ENCODE measurements at regions not wholly inside any gene's neighbourhood (a gene's known extent, or its start where the extent isn't known, plus 50 kb on each side); places are given as distances from the start of the nearest gene placed in this dataset.

- no peak overlapping the region for H3K4me3 ChIP-seq (ENCODE audit: low read depth, low read length)
- no peak for TF ChIP-seq CTCF (conservative IDR thresholded peaks at IDR 0.05; ENCODE audit: low read depth, low read length)
- no peak for DNase-seq (ENCODE audit: low read depth)
Observed at GRCh38 chr2:195521589-195521988, 135.4 kb upstream of the SLC39A10 start.

GRCh38 chr2:195520671-195521155 lies 136.3 kb upstream of the SLC39A10 start:
- peak; percentile 48 for TF ChIP-seq CTCF (conservative IDR thresholded peaks at IDR 0.05; ENCODE audit: low read depth, low read length)
- DNase-seq (ENCODE audit: low read depth), result peak; percentile 99
- H3K4me3 ChIP-seq (ENCODE audit: low read depth, low read length), result no peak overlapping the region

- H3K4me3 ChIP-seq (ENCODE audit: low read depth, low read length), result no peak overlapping the region
- no peak for TF ChIP-seq CTCF (conservative IDR thresholded peaks at IDR 0.05; ENCODE audit: low read depth, low read length)
- DNase-seq (ENCODE audit: low read depth), result no peak
Observed at GRCh38 chr2:195515551-195515950, 141.5 kb upstream of the SLC39A10 start.

GRCh38 chr2:195514365-195514764 lies 142.7 kb upstream of the SLC39A10 start:
- H3K4me3 ChIP-seq (ENCODE audit: low read depth, low read length), result no peak overlapping the region
- DNase-seq (ENCODE audit: low read depth), result no peak
- no peak for TF ChIP-seq CTCF (conservative IDR thresholded peaks at IDR 0.05; ENCODE audit: low read depth, low read length)

- no peak for TF ChIP-seq CTCF (conservative IDR thresholded peaks at IDR 0.05; ENCODE audit: low read depth, low read length)
- H3K4me3 ChIP-seq (ENCODE audit: low read depth, low read length), result no peak overlapping the region
- DNase-seq (ENCODE audit: low read depth), result no peak
Observed at GRCh38 chr2:195513119-195513518, 143.9 kb upstream of the SLC39A10 start.

- no peak for TF ChIP-seq CTCF (conservative IDR thresholded peaks at IDR 0.05; ENCODE audit: low read depth, low read length)
- no peak overlapping the region for H3K4me3 ChIP-seq (ENCODE audit: low read depth, low read length)
- no peak for DNase-seq (ENCODE audit: low read depth)
Observed at GRCh38 chr2:195509551-195509950, 147.5 kb upstream of the SLC39A10 start.

GRCh38 chr2:195508139-195508455 lies 148.9 kb upstream of the SLC39A10 start:
- no peak for TF ChIP-seq CTCF (conservative IDR thresholded peaks at IDR 0.05; ENCODE audit: low read depth, low read length)
- DNase-seq (ENCODE audit: low read depth), result peak; percentile 37

More at GRCh38 chr2:195508139-195508455, 148.9 kb upstream of the SLC39A10 start:
- H3K4me3 ChIP-seq (ENCODE audit: low read depth, low read length), result no peak overlapping the region

Data from choroid plexus epithelial cell (primary cell).